Right cardiac atrium (tissue), 5 donors: ENCODE measurements at regions not wholly inside any gene's neighbourhood (a gene's known extent, or its start where the extent isn't known, plus 50 kb on each side); places are given as distances from the start of the nearest gene placed in this dataset.

Experiments
- ATAC-seq, 2 donors: fragments of 200-7000 bp; cut with Tn5 transposase; one replicate each; pipeline versions ENCODE4 v1.8.0 to v1.9.1; 2020; ENCODE audit warnings: moderate library complexity in 2 of 2, mild to moderate bottlenecking in 1 of 2
- DNase-seq, 3 donors: peaks; one replicate each; pipeline ENCODE4 v3.0.0-alpha.2; 2020
- H3K27ac ChIP-seq: one replicate; pipeline ENCODE4 v1.5.1; 2013; ENCODE audit warnings: mild to moderate bottlenecking, low read length, control low read depth, moderate library complexity
- H3K27me3 ChIP-seq: one replicate; pipeline ENCODE4 v1.6.1; 2013; ENCODE audit not compliant: control insufficient read depth, insufficient read depth
- H3K4me1 ChIP-seq: one replicate; pipeline ENCODE4 v1.6.1; 2013; ENCODE audit warnings: low read length; ENCODE audit not compliant: control insufficient read depth, insufficient read depth
- H3K4me3 ChIP-seq: one replicate; pipeline ENCODE4 v1.5.1; 2013; ENCODE audit warnings: low read length, control low read depth
- H3K9me3 ChIP-seq: one replicate; pipeline ENCODE4 v1.6.1; 2013; ENCODE audit warnings: low read length; ENCODE audit not compliant: control insufficient read depth
- whole genome bisulfite sequencing: extraction: QIAGEN DNeasy Blood & Tissue Kit; methylation state at CpG from one replicate; pipeline ENCODE4 v1.1.7; 2013; 5-methylcytosine and 5-hydroxymethylcytosine counted together
- intact Hi-C, 4 donors: fragments of 100-400 bp; cut with DNase I; formaldehyde crosslinking; loops; one replicate each; pipeline versions ENCODE4 v1.11.0 to v1.14.0; 2022 to 2023
- microRNA-seq, 2 donors: library from miRNA; unstranded; fragments of <30 nt; microRNA quantifications; one replicate each; pipeline ENCODE4 v1.2.0, GENCODE V29; 2020 to 2021
- donor health status: healthy with polysubstance abuse.
- donor health status: DM: no; HTN: yes; CAD: no.
- donor health status: DM: no; HTN: no; CAD: no.
- donor health status: DM: no; HTN: yes; CAD: no; lungs with severe emphysema.
- donor health status: DM: yes; HTN: yes; CAD: no.

GRCh38 chr3:118838871-118839270, 195.8 kb downstream of the IGSF11 start:
- Histone ChIP-seq H3K27me3 (no peaks in the 10 kb centered on the region), H3K4me3 (no peak overlapping the region), H3K9me3 (peaks cover 12% of the 10 kb centered on the region), H3K4me1 (no peaks in the 10 kb centered on the region), H3K27ac (no peak overlapping the region)
- 42% methylated on average over 1 of the region's 1 CpG for WGBS
- no peak for DNase-seq
- intact Hi-C loops, result no loop called here
- ATAC-seq, result no peak

DNA sequence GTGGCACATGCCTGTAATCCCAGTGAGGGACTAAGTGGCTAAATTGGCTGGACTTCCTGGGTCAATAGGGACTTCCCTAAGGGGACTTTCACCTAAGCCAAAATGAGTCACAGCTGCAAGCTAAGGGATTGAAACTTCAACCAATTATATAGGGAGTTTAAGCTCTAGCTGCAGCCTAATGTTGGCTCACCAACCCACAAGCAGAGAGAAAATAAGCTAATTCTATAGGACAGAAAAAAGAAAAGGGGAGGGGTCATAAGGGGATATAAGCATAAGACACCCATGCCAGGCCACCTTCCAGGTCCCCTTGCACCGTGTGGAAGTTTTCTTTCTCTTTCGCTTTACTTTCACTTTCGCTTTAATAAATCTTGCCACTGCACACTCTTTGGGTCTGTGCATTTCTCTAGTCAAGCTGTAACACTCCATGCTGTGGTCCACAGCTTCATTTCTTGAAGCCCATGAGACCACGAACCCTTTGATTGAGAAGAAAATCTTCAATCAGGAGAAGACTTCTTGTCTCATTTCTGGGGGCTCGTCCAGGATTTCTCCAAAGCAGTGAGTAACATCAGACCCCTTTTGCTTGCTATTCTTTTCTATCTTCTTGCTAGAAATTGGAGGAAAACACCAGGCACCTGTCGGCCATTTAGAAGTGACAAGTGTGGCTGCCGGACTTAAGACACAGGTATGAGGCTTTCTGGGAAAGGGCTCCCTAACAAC, 192.3 kb downstream of the IGSF11 start:
- Histone ChIP-seq H3K4me3 (no peak overlapping the region), H3K9me3 (peaks cover 12% of the 10 kb centered on the region), H3K27me3 (no peaks in the 10 kb centered on the region), H3K27ac (no peak overlapping the region), H3K4me1 (no peaks in the 10 kb centered on the region)
- DNase-seq (no peak), ATAC-seq (no peak)
- 91% methylated on average over 7 of the region's 7 CpGs for WGBS
- intact Hi-C loops, result no loop called here

DNA sequence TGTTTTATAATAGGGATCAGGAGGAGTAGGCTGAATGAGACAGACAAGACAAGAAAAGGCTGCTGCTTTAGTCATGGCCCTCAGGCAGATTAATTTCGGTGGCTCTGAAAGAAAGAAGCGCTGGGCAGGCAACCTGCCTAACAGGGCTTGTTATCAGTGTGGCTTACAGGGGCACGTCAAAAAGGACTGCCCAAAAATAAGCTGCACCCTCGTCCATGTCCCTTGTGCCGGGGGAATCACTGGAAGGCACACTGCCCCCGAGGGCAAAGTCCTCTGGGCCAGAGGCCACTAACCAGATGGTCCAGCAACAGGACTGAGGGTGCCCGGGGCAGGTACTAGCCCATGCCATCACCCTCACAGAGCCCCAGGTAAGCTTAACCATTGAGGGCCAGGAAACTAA, 188.5 kb downstream of the IGSF11 start:
- H3K4me3 ChIP-seq, result no peak overlapping the region
- no peak for DNase-seq
- peaks cover 7% of the 10 kb centered on the region for H3K9me3 ChIP-seq
- WGBS, result 78% methylated on average over 7 of the region's 7 CpGs
- H3K27ac ChIP-seq, result no peak overlapping the region
- intact Hi-C loops, result no loop called here
- no peaks in the 10 kb centered on the region for H3K4me1 ChIP-seq
- no peak for ATAC-seq
- H3K27me3 ChIP-seq, result no peaks in the 10 kb centered on the region

Small RNA genes lying in the stretch of these regions (microRNA-seq; reads per million reads assigned to microRNA genes)
- 0 reads per million in 2 donors for gene MIR4447
